COR-L47 (cell line): ENCODE measurements at regions not wholly inside any gene's neighbourhood (a gene's known extent, or its start where the extent isn't known, plus 50 kb on each side); places are given as distances from the start of the nearest gene placed in this dataset.

ENCODE experiments used
- DNase-seq: peaks from one replicate; lab custom pipeline; 2025; lab: John Stamatoyannopoulos, UW

- no peak for DNase-seq
These were observed 110.8 kb upstream of the CDC42EP3 start for GRCh38 chr2:37782155-37782673.

DNA sequence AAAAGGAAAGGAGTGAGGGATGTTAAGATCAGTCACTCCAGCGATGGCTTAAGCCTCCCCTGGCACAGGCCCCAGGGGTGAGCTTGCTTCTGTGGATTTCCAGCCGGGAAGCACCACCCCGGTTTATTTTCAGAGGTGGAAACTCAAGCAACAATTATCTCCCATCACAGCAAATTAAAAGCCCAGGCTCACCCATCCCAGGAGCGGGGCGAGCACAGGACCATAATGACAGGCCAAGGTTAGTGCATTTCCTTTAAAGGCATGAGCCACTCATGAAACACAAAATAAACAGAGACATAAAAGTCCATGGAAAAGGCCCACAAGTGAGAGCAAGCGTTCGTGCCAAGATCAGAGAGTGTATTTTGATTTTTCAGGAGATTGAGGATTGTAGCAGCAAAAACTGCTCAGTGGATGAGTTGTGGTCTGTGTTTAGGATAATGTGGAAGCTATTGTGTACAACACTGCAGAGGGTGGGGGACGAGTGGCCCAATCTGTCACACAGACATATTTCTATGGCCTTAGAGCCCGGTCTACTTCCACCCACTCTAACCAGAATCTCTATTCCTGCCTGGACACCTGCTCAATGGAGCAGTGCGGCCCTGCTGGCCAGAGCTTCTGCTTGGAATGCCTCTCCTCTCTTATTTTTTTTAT, 111.4 kb upstream of the CDC42EP3 start:
- DNase-seq: peak; percentile 62

- no peak for DNase-seq
These were observed 112.1 kb upstream of the CDC42EP3 start for GRCh38 chr2:37783545-37783944.

DNA sequence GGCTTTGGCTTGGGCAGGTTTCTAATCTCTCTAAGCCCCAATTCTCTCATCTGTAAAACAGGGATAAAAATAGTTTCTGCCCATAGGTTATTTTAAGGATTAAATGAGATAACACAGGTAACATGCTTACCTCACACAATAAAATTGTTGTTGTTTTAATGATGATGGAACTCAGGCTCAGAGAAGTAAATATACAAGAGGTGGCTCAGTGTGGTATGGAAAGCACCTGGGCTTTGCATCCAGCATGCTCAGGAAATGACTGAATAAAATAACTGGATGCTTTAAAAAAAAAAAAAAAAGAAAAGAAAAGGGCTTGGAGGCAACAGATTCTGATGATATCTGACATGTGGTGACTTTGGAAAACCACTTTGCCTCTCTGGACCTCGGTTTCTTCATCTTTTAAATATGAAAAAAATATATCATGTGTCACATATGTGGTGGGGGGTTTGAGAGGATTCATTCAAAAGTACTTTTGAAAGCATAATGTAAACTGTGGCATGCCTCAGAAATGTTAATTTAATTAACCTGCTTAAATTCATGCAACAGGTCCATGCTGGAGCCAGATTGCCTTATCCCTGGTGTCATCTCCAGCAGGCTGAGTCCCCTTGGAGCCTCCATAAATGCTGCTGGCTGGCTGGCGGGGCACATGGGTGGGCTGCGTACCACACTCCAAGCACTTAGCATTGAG, 112.8 kb upstream of the CDC42EP3 start:
- no peak for DNase-seq

GRCh38 chr2:37784759-37785149, 113.3 kb upstream of the CDC42EP3 start:
- DNase-seq: no peak

- no peak for DNase-seq
These were observed 114.8 kb upstream of the CDC42EP3 start for GRCh38 chr2:37786191-37786698.

- peak; percentile 98 for DNase-seq
These were observed 115.4 kb upstream of the CDC42EP3 start for GRCh38 chr2:37786854-37787253.

GRCh38 chr2:37788602-37789209, 117.3 kb upstream of the CDC42EP3 start:
- DNase-seq: no peak

GRCh38 chr2:37790019-37790418, 118.6 kb upstream of the CDC42EP3 start:
- DNase-seq: no peak

DNA sequence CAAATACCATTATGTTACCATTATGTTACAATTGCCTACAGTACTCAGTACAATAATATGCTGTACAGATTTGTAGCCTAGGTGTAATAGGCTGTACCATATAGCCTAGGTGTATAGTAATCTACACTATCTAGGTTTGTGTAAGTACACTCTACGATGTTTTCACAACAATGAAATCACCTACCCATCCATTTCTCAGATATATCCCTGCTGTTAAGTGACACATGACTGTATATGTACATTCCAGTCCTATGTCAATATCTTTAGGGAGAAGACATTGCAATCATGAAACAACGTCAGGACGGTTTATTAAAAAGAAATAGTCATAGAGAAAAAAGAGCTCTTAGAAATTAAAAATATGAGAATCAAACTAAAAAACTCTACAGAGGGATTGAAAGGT, 119.0 kb upstream of the CDC42EP3 start:
- no peak for DNase-seq

GRCh38 chr2:37792366-37792765, 120.9 kb upstream of the CDC42EP3 start:
- no peak for DNase-seq

DNA sequence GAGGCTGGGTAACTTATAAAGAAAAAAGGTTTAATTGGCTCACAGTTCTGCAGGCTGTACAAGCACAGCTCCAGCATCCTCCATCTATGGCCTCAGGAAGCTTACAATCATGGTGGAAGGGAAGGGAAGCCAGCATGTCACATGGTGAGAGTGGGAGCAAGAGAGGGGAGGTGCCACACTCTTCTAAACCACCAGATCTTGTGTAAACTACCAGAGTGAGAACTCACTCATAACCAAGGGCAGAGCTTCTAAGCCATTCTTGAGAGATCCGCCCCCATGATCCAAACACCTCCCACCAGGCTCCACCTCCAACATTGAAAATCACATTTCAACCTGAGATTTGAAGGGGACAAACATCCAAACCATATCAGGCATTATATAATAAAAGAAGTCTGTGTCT, 121.6 kb upstream of the CDC42EP3 start:
- no peak for DNase-seq

DNA sequence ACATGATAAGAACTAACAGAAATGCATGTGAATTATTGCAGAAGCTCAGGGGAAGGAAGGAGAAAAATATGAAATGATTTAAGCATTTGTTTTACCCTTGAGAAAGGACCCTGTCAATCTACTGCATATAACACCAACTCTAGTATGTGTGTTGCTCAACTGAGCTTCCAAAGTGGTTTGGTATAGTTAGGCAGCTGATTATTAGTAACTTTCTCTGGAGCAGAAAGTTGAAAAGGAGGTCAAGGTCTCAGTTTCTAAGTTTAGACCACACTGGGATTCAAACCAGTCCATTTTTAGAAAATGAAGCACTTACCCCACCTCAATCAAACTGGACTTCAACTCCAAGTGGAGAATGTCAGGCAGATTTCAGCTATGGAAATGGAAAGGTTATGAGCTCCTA, 123.3 kb upstream of the CDC42EP3 start:
- no peak for DNase-seq

DNA sequence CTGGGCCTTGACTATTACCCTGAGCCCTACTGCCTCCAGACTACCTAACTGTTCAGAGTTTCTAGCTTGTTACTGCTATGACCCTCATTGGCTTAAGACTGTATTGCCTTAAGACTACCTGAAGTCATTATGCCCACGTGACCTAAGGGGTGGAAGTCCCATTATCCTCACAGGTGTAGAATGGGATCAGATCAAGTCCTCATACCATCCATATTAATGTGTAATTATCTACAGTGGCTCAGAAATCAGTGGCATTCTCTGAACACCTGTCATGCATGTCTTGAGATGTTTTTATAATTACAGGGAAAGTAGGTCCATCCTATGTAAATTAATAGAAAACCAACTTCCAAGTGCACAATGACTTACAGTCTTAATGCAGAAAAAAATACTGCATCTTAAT, 124.0 kb upstream of the CDC42EP3 start:
- no peak for DNase-seq

GRCh38 chr2:37795938-37796337, 124.5 kb upstream of the CDC42EP3 start:
- DNase-seq: no peak

DNA sequence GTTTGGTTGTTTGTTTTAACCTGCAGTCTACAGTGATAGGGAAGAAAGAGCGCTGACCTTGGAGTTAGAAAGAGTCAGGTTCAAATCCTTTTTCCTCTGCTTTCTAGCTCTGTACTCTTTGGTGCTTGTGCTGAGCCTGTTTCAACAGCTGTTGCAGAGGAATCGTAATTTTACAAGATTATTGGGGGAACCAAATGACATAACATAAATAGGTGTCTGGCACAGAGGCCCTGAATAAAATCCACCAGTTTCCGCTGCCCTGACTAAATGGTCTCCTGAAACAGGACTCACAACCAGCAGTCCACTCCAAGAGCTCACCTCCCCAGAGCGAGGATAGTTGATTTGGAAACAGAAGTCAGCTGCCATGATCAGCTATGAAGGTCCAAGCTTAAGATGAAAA, 125.0 kb upstream of the CDC42EP3 start:
- no peak for DNase-seq

- no peak for DNase-seq
These were observed 125.6 kb upstream of the CDC42EP3 start for GRCh38 chr2:37797081-37797480.

GRCh38 chr2:37798315-37799005, 126.6 kb upstream of the RMDN2 start:
- no peak for DNase-seq

DNA sequence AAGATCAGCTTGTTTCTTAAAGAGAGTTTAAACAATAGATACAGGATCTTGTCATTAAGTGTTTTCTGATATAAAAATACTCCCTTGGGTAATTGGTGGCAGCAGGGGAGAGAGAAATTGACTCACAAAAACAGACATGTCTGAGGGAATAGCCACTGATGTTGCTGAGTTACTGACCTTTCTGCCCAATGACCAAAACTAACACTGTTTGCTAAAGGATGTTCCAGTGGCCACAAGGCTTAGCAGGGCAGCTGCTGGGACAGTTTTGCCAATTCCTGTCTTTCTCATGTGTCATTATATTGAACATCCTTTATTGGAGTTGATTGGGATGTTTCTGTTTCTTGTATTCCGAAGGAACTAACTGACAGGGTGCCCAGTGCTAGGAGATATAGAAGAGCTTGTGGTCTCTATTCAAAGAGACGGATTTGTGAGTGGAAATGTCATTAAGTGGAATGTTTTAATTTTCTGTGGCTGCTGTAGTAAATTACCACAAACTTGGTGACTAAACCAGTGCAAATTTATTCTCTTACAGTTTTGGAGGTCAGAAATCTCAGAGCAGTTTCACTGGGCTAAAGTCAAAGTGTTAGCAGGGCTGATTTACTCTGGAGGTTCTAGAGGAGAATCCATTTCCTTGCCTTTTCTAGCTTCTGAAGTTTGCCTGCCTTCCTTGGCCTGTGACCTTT, 124.8 kb upstream of the RMDN2 start:
- no peak for DNase-seq

DNA sequence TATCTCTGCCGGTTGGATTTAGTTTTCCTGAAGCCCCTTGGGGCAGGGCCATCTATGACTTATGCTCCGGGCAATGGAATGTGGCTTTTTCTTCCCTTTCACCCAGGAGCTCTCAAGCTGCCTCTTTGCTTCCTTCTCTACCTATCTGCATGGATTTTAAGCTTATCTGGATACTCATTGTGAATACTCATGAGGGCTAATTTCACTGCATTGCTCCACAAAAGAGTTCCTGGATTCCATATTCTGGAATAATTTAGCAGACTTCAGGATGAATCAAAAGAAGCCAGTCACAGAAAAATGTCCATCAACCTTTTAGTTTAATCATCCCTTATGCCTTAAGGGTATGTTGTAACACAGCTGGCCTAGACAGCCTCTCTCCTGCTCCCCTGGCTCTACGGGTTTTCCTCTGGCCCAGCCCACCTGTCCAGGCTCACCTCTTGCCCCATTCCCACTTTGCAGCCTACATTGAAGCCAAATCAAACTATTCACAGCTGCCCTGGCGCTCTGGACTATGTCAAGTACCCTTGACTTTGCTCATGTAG, 122.8 kb upstream of the RMDN2 start:
- DNase-seq: no peak

GRCh38 chr2:37802899-37803379, 122.1 kb upstream of the RMDN2 start:
- no peak for DNase-seq
